ENCODE measurements at regions not wholly inside any gene's neighbourhood (a gene's known extent, or its start where the extent isn't known, plus 50 kb on each side); places are given as distances from the start of the nearest gene placed in this dataset.

- TF ChIP-seq POLR2AphosphoS5 (IDR thresholded peaks at IDR 0.05; ENCODE audit: borderline replicate concordance, low read depth, low read length) (no peak), EZH2 (IDR thresholded peaks at IDR 0.05) (no peak), FOXP2 (optimal IDR thresholded peaks at IDR 0.05; ENCODE audit: control extremely low read depth, extremely low read length, insufficient read depth) (no peak)
Measured at GRCh38 chr15:87197981-87198380, 1058.6 kb downstream of the NTRK3 start.
